HG03565 (cell line): ENCODE measurements at regions not wholly inside any gene's neighbourhood (a gene's known extent, or its start where the extent isn't known, plus 50 kb on each side); places are given as distances from the start of the nearest gene placed in this dataset.
A peak's percentile ranks its signal among the peaks of the same experiment; 100 is the strongest.

Experiments used
- ATAC-seq: cut with Tn5 transposase; IDR thresholded peaks from one replicate; pipeline ENCODE4 v1.9.1; 2021; ENCODE audit warnings: mild to moderate bottlenecking, moderate library complexity; ENCODE audit not compliant: unreplicated experiment

- ATAC-seq: no peak
These were observed 224.3 kb downstream of the ANAPC1 start for GRCh38 chr2:111659361-111660333.

- ATAC-seq: no peak
These were observed 223.2 kb downstream of the ANAPC1 start for GRCh38 chr2:111660811-111661210.

- no peak for ATAC-seq
These were observed 222.6 kb downstream of the ANAPC1 start for GRCh38 chr2:111661286-111661940.

GRCh38 chr2:111662039-111662770, 221.8 kb downstream of the ANAPC1 start:
- no peak for ATAC-seq

GRCh38 chr2:111662771-111663470, 221.1 kb downstream of the ANAPC1 start:
- ATAC-seq: peak; percentile 76

GRCh38 chr2:111663471-111664274, 220.3 kb downstream of the ANAPC1 start:
- no peak for ATAC-seq

GRCh38 chr2:111664275-111664850, 219.6 kb downstream of the ANAPC1 start:
- ATAC-seq: no peak

GRCh38 chr2:111665011-111665410, 219.0 kb downstream of the ANAPC1 start:
- no peak for ATAC-seq

- ATAC-seq: no peak
These were observed 218.4 kb downstream of the ANAPC1 start for GRCh38 chr2:111665551-111666116.

- ATAC-seq: no peak
These were observed 217.8 kb downstream of the ANAPC1 start for GRCh38 chr2:111666160-111666559.

- ATAC-seq: no peak
These were observed 217.0 kb downstream of the ANAPC1 start for GRCh38 chr2:111667001-111667400.

GRCh38 chr2:111667542-111668273, 216.3 kb downstream of the ANAPC1 start:
- ATAC-seq: no peak

- no peak for ATAC-seq
These were observed 215.7 kb downstream of the ANAPC1 start for GRCh38 chr2:111668274-111668616.

GRCh38 chr2:111668741-111669140, 215.3 kb downstream of the ANAPC1 start:
- no peak for ATAC-seq

- ATAC-seq: no peak
These were observed 213.9 kb downstream of the ANAPC1 start for GRCh38 chr2:111669928-111670695.

- ATAC-seq: no peak
These were observed 213.2 kb downstream of the ANAPC1 start for GRCh38 chr2:111670776-111671175.

- no peak for ATAC-seq
These were observed 212.4 kb downstream of the ANAPC1 start for GRCh38 chr2:111671426-111672150.
